Activated CD8-positive, alpha-beta memory T cell treated with anti-CD3 and anti-CD28 coated beads for 48 hours (primary cell): ENCODE measurements at regions not wholly inside any gene's neighbourhood (a gene's known extent, or its start where the extent isn't known, plus 50 kb on each side); places are given as distances from the start of the nearest gene placed in this dataset.
"Not testable (repeated sequence)": the region's sequence is repeated elsewhere in the genome, so short reads cannot be mapped to it uniquely, and the experiment has no call there.

ENCODE experiments used
- DNase-seq, 3 experiments: peaks; one replicate each; pipeline ENCODE4 v3.0.0-alpha.2; 2020; ENCODE audit warnings: low read depth in 2 of 3, low spot score in 2 of 3

- DNase-seq: no peak
Observed at GRCh38 chr1:98133131-98133530, 212.3 kb upstream of the DPYD start.

GRCh38 chr1:98130408-98130807 lies 209.6 kb upstream of the DPYD start:
- no peak for DNase-seq

- no peak for DNase-seq
Observed at GRCh38 chr1:98129491-98129890, 208.7 kb upstream of the DPYD start.

GRCh38 chr1:98126740-98127139 lies 205.9 kb upstream of the DPYD start:
- no peak for DNase-seq

GRCh38 chr1:98121646-98122045 lies 200.8 kb upstream of the DPYD start:
- DNase-seq: no peak

GRCh38 chr1:98119796-98120195 lies 199.0 kb upstream of the DPYD start:
- no peak for DNase-seq

- DNase-seq: no peak
Observed at GRCh38 chr1:98113811-98114210, 193.0 kb upstream of the DPYD start.

GRCh38 chr1:98112626-98113025 lies 191.8 kb upstream of the DPYD start:
- no peak for DNase-seq

- DNase-seq: no peak
Observed at GRCh38 chr1:98110674-98111073, 189.8 kb upstream of the DPYD start.

- not testable (repeated sequence) for DNase-seq
Observed at GRCh38 chr1:98108378-98108777, 187.5 kb upstream of the DPYD start.

GRCh38 chr1:98107256-98107655 lies 186.4 kb upstream of the DPYD start:
- DNase-seq: no peak

- DNase-seq: no peak
Observed at GRCh38 chr1:98104289-98104688, 183.5 kb upstream of the DPYD start.

- DNase-seq: no peak
Observed at GRCh38 chr1:98103617-98104285, 182.9 kb upstream of the DPYD start.

GRCh38 chr1:98102345-98103030 lies 181.7 kb upstream of the DPYD start:
- no peak for DNase-seq

GRCh38 chr1:98101364-98101763 lies 180.5 kb upstream of the DPYD start:
- DNase-seq: no peak

- no peak for DNase-seq
Observed at GRCh38 chr1:98099501-98099900, 178.7 kb upstream of the DPYD start.

GRCh38 chr1:98098473-98098872 lies 177.6 kb upstream of the DPYD start:
- no peak for DNase-seq

- DNase-seq: no peak
Observed at GRCh38 chr1:98090351-98090750, 169.5 kb upstream of the DPYD start.

- no peak for DNase-seq
Observed at GRCh38 chr1:98088381-98088780, 167.5 kb upstream of the DPYD start.

GRCh38 chr1:98086796-98087441 lies 166.1 kb upstream of the DPYD start:
- DNase-seq: no peak

- DNase-seq: no peak
Observed at GRCh38 chr1:98086156-98086555, 165.3 kb upstream of the DPYD start.

GRCh38 chr1:98084188-98084587 lies 163.4 kb upstream of the DPYD start:
- DNase-seq: no peak
